ENCODE measurements at regions not wholly inside any gene's neighbourhood (a gene's known extent, or its start where the extent isn't known, plus 50 kb on each side); places are given as distances from the start of the nearest gene placed in this dataset.

GRCh38 chr7:125559921-125560320 is 630.3 kb upstream of the POT1 start:
- no peak for DNase-seq (ENCODE audit: low spot score)
- no peak for TF ChIP-seq CTCF (IDR thresholded peaks at IDR 0.05; ENCODE audit: poor library complexity, severe bottlenecking)
- H3K4me1 ChIP-seq (ENCODE audit: insufficient read depth, poor library complexity, severe bottlenecking) = no peaks in the 10 kb centered on the region
- no peaks in the 10 kb centered on the region for H3K36me3 ChIP-seq (ENCODE audit: low read depth)
- no peaks in the 10 kb centered on the region for H3K9me3 ChIP-seq (ENCODE audit: severe bottlenecking)
- no peak overlapping the region for H3K4me3 ChIP-seq (ENCODE audit: severe bottlenecking)
- H3K27ac ChIP-seq (ENCODE audit: poor library complexity, severe bottlenecking) = no peak overlapping the region
- H3K27me3 ChIP-seq (ENCODE audit: insufficient read depth, poor library complexity, severe bottlenecking) = no peaks in the 10 kb centered on the region
- ATAC-seq (ENCODE audit: low read depth) = no peak

GRCh38 chr7:125555916-125556315 is 626.3 kb upstream of the POT1 start:
- H3K27me3 ChIP-seq (ENCODE audit: insufficient read depth, poor library complexity, severe bottlenecking) = no peaks in the 10 kb centered on the region
- H3K9me3 ChIP-seq (ENCODE audit: severe bottlenecking) = no peaks in the 10 kb centered on the region
- DNase-seq (ENCODE audit: low spot score) (no peak), ATAC-seq (ENCODE audit: low read depth) (no peak)
- H3K4me1 ChIP-seq (ENCODE audit: insufficient read depth, poor library complexity, severe bottlenecking) = no peaks in the 10 kb centered on the region
- no peaks in the 10 kb centered on the region for H3K36me3 ChIP-seq (ENCODE audit: low read depth)
- no peak overlapping the region for H3K4me3 ChIP-seq (ENCODE audit: severe bottlenecking)
- no peak overlapping the region for H3K27ac ChIP-seq (ENCODE audit: poor library complexity, severe bottlenecking)
- no peak for TF ChIP-seq CTCF (IDR thresholded peaks at IDR 0.05; ENCODE audit: poor library complexity, severe bottlenecking)

GRCh38 chr7:125551008-125551407 is 621.4 kb upstream of the POT1 start:
- Histone ChIP-seq H3K4me3 (ENCODE audit: severe bottlenecking) (no peak overlapping the region), H3K9me3 (ENCODE audit: severe bottlenecking) (no peaks in the 10 kb centered on the region), H3K4me1 (ENCODE audit: insufficient read depth, poor library complexity, severe bottlenecking) (no peaks in the 10 kb centered on the region), H3K36me3 (ENCODE audit: low read depth) (no peaks in the 10 kb centered on the region), H3K27ac (ENCODE audit: poor library complexity, severe bottlenecking) (no peak overlapping the region), H3K27me3 (ENCODE audit: insufficient read depth, poor library complexity, severe bottlenecking) (no peaks in the 10 kb centered on the region)
- ATAC-seq (ENCODE audit: low read depth) = no peak
- no peak for DNase-seq (ENCODE audit: low spot score)
- no peak for TF ChIP-seq CTCF (IDR thresholded peaks at IDR 0.05; ENCODE audit: poor library complexity, severe bottlenecking)

- Histone ChIP-seq H3K9me3 (ENCODE audit: severe bottlenecking) (no peaks in the 10 kb centered on the region), H3K27ac (ENCODE audit: poor library complexity, severe bottlenecking) (no peak overlapping the region), H3K4me3 (ENCODE audit: severe bottlenecking) (no peak overlapping the region), H3K27me3 (ENCODE audit: insufficient read depth, poor library complexity, severe bottlenecking) (no peaks in the 10 kb centered on the region), H3K36me3 (ENCODE audit: low read depth) (no peaks in the 10 kb centered on the region), H3K4me1 (ENCODE audit: insufficient read depth, poor library complexity, severe bottlenecking) (no peaks in the 10 kb centered on the region)
- no peak for TF ChIP-seq CTCF (IDR thresholded peaks at IDR 0.05; ENCODE audit: poor library complexity, severe bottlenecking)
- DNase-seq (ENCODE audit: low spot score) = no peak
- ATAC-seq (ENCODE audit: low read depth) = no peak
These were observed 617.9 kb upstream of the POT1 start for GRCh38 chr7:125547505-125547904.

GRCh38 chr7:125530553-125530952 is 600.9 kb upstream of the POT1 start:
- Histone ChIP-seq H3K27me3 (ENCODE audit: insufficient read depth, poor library complexity, severe bottlenecking) (no peaks in the 10 kb centered on the region), H3K36me3 (ENCODE audit: low read depth) (no peaks in the 10 kb centered on the region), H3K4me3 (ENCODE audit: severe bottlenecking) (no peak overlapping the region), H3K9me3 (ENCODE audit: severe bottlenecking) (no peaks in the 10 kb centered on the region), H3K27ac (ENCODE audit: poor library complexity, severe bottlenecking) (no peak overlapping the region), H3K4me1 (ENCODE audit: insufficient read depth, poor library complexity, severe bottlenecking) (no peaks in the 10 kb centered on the region)
- ATAC-seq (ENCODE audit: low read depth) (no peak), DNase-seq (ENCODE audit: low spot score) (no peak)
- TF ChIP-seq CTCF (IDR thresholded peaks at IDR 0.05; ENCODE audit: poor library complexity, severe bottlenecking) = no peak
